NCI-H524 (cell line): ENCODE measurements at regions not wholly inside any gene's neighbourhood (a gene's known extent, or its start where the extent isn't known, plus 50 kb on each side); places are given as distances from the start of the nearest gene placed in this dataset.
"Not testable (repeated sequence)": the region's sequence is repeated elsewhere in the genome, so short reads cannot be mapped to it uniquely, and the experiment has no call there.

Experiments
- DNase-seq, 2 experiments: peaks; one replicate each; lab custom pipeline; 2025; lab: John Stamatoyannopoulos, UW

DNA sequence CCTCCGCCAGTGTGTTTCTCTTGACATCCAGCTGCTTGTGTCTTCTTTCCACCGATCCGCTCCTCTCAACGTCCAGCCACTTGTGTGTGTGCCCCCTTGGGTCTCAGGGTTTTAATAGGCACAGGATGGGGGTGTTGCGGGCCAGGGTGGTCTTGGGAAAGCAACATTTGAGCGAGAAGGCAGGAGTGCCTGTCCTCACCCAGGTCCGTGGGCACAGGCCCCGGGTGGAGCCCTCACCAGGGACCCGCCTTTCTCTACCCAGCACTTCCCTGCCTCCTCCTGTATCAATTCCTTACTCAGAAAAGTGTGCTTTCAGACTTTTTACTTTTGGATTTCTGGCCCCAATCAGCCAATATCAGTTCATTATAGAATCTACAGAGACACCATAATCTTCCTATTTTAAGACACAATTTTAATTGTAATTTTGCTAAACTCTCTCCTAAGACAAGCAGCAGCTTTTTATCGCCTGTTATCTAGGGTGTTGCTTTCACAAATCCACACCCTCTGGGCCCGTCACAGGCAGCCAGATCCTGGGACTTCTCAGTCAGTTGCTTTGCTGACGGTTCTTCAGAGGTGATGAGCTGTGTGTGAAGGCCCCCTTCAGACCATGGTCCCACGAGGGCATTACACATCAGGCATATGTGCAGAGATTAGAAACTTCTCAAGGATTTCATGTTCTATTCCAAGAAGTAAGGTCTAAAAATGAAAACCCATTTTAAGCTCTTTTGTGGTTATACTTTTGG is 96.0 kb upstream of the FHL2 start:
- no peak for DNase-seq

DNA sequence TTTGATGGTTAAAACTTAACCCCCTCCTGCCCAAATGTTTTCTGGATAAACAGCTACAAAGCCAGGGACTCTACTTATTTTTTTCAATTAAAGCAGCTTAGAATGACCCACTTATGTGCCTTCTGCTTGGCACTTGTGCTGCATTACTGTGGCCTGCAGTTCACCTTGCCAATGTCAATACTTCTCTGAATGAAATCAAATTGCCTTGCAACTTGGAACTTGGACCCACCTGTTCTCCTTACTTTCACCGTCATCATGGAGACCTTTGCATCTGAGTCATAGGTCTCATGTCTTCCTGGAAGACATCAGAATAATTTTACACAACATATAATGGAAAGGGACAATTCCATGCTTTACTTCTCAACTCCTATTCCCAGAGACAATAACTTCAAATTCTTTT is 92.1 kb upstream of the FHL2 start:
- DNase-seq = no peak

DNA sequence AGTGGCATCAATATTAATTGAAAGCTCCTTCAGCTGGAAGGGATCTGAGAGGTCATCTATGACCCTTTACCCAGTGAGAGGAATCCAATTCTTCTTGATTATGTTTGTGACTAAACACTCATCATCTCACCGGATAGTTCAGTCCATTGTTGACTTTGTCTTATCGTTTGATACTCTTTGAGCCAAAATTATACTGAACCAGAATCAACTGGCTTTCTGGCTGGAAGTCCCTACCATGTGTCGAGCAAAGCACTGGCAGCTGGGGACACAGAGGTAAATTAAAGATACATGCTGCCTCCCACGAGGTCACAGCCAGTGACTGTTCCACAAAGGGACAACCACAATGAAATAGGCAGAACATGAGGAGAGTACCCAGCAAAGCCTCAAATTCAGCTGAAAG is 91.4 kb upstream of the FHL2 start:
- no peak for DNase-seq

DNA sequence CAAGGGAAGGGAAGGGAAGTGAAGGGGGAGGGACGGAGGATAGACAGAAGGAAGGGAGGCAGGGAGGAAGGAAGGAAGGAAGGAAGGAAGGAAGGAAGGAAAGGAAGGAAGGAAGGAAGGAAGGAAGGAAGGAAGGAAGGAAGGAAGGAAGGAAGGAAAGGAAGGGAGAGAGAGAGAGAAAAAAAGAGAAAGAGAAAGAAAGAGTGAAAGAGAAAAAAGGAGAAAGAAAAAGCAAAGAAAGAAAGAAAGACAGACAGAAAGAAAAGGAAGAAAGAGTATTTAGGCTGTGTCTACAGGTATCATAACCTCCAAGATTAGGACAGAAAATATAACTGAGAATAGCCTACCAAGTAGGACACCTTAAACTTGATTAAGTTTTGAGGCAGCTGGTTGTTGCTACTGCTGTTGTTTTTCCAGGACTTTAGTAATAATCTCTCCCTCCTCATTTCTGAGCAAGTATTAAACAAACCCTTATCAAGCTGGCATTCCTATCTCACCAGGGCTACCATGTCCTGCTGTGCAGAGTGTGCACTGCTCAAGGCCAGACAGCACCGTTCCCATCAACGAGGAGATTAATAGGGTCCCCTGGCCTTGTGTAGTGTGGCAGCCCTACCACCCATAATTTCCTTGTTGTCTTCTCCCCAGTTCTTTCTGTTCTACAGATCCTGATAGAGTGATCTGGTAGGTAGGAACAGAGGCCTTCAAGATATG is 90.5 kb upstream of the FHL2 start:
- no peak for DNase-seq

DNA sequence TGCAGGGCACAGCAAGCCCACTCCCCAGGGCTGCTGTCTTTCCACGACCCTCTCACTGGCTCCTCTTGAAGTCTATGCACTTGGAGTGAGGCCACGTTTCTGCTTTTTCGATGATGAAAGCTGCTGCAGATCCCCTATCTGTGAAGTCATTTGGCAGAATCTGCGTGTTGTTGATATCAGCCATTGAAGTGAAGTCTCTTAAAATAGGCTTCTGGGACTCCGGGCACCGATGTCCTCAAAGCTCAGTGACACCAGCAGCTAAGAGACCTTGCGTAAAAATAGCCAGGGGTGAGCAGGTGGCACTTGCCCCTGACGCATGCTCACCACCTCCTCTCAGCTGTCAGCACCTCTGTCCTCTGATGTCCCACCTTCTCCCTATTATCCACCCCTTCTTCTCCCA is 89.4 kb upstream of the FHL2 start:
- DNase-seq = no peak

DNA sequence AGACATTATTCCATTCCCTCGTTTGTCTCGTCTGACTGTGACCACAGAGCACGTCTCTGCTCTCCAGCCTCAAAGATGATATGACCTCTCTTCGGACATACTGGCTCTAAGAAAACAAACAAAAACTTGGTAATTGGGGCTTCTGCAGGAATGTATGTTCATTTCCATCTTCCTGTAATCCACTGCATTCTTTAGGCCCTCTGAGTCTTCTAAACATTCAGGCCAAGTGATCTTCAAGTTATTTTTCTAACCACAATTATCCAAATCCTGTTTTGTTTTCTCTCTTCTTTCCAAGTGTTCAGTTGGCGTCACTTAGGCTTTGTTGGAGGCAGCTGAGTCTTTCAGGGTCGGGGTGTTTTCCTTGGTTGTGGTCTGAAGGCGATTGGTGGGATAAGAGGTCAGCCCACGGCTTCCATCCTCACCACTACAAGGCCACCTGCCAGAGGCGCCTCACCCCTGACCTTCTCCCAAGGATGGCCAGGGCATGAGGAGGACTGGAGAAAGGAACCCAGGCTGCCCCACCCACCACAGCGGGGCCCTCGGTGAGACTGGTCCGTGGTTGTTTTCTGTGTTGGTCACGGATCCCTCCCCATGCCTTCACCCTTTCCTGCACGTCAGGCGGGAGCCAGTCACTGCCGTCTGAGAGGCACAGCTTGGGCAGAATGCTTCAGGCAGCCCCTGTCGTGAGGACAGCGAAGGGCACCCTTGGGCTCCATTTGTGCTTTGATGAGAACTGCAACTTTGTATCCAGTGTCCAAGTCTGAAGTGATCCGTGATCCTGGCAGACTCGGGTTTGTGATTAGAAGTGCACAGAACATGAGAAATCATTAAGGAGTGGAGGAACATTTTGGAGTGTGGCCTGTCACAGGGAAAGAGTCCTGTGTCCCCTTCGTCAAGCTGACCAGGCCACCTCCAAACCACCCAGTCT is 88.6 kb upstream of the FHL2 start:
- no peak for DNase-seq

DNA sequence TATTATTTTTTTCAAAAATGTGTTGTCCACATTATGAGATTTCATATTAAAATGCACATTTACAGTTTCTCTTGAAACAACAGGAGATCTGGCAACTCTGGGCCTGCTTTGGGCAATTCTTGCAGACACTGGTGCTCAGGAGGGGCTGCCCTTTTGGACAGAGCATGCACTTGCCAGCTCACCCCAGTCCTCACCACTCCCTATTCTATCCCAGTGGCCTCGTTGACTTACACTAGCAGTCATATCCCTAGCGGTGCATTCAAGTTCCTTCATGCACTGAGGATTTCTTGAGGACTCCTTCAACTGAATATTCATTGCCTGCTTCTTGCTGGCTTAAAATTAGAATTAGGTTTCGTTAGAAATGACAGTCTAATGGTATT is 87.9 kb upstream of the FHL2 start:
- no peak for DNase-seq

DNA sequence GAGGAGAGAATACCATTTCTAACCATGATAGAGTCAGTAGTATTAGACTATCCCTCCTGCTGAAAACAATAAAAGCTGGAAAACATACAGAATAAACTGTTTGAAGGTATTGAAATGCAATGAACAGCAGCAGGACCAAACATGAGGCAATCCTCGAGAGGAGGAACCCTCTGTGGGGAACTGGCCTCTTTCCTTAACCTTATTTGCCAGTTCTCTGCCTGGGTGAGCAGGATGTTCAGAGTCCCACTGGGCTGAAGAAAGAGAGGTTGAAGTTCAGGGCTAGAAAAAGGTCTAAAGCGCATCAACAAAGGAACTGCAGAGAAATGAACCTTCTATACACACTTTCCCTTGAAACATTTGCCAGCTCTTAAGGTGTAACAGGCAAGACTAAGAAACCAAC is 79.8 kb upstream of the FHL2 start:
- no peak for DNase-seq

DNA sequence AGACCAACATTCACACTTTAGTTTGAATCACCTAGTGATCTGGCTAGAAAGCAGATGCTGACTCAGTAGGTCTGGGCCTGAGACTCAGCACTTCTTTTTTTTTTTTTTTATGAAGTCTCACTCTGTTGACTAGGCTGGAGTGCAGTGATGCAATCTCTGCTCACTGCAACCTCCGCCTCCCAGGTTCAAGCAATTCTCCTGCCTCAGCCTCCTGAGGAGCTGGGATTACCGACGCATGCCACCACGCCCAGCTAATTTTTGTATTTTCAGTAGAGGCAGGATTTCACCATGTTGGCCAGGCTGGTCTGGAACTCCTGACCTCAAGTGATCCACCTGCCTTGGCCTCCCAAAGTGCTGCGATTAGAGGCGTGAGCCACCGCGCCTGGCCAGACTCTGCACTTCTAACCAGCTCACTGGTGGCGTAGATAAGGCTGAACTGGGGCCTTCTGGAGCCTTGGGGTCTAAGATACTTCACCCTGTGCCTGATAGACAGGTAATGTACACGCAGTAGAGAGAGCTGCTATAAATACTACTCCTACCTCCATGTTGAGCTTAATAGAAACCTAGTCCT is 78.3 kb upstream of the FHL2 start:
- not testable (repeated sequence) for DNase-seq

DNA sequence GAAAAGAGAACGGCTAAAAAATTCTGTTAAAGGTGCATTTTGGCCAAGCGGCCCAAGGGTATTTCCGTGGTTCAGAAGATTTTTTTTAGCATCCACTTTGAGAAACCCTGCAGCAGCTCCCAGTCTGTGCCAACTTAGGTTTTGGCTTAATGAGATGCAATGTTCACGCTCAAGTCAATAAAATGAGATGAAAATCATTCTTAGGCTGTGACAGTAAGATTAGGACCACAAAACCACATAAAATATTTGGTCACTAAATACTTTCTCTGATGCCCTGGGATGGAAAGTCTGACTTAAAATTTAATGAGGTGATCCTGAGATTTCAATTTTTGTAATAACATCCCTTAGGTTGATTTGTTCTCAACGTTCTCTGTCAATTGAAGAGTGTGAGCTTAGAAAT is 74.2 kb upstream of the FHL2 start:
- DNase-seq = no peak

DNA sequence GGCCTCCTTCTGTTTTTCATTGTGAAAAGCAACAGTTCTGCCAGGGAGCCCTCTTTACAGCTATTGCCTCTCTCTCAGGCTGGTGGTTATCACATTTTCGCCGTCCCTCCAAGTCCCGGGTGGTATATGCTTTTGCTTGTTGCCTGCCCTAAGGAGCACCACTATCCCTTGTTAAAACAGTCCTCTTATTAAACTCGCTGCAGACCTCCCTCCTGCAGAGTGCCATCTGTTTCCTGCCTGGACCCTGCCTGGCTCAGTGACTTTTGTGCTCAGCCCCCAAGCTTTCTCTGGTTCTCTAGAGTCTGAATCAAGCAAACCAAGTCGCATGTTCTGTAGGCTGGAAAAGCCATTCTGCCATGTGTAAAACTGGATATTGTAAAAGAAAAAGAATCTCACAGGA is 72.1 kb upstream of the FHL2 start:
- peak; percentile 60 to 78 for DNase-seq

DNA sequence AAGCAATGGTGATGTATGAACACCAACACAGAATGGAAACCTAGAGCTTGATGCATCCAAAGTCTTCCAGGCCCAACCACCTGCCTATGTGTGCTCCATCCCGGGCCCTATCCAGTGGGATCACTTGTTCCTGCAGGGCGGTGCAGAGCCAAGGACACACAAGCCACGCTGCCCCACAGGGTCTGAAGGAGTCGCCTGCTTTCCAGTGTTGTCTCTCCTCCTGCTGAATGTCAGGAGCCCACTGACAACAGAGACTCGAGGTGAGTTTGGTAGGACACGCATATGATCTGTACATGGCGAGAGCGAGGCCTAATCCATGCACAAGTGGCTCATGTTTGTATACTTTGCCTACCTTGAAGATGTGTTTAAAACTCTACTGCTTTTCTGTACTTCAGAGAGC is 70.9 kb upstream of the FHL2 start:
- no peak for DNase-seq

DNA sequence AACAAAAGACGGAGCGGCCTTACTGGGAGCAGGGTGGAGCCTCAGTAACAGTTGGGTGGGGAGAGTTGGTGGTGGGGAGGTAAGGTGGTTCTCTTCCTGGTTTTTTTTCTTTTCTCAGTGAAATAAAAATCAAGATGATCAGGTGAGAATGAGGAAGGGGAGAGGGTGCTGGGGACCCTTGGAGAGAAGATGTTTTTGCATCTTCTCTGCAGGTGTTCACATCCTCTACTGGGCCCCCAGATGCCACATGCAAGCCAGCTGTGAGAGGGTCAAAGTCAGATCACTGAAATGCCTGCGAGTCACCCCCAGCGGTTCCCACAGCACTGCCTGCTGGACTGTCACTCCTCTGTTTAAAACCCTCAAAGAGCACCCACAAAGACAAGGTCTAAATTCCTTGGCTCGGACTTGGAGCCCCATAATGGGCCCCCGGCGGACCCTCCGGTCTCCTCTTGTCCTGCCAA is 69.8 kb upstream of the FHL2 start:
- no peak for DNase-seq

DNA sequence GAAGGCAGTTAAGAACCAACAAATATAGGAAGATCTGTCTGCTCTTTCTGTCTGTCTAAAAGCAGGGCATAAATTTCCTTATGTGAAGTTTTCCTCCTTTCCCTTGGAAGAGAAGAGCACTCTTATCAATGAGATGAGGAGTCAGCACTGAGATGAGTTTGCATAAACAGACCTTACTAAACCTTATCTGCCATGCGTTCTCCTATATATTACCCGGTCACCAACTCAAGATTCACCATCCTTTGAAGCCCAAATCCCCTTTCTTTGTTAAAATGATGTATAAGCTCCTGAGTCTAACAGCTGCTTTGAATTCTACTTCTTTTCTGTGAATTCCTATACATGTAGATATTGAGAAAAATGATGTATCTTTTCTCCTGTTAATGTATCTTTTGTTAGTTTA is 65.5 kb upstream of the FHL2 start:
- DNase-seq = no peak

DNA sequence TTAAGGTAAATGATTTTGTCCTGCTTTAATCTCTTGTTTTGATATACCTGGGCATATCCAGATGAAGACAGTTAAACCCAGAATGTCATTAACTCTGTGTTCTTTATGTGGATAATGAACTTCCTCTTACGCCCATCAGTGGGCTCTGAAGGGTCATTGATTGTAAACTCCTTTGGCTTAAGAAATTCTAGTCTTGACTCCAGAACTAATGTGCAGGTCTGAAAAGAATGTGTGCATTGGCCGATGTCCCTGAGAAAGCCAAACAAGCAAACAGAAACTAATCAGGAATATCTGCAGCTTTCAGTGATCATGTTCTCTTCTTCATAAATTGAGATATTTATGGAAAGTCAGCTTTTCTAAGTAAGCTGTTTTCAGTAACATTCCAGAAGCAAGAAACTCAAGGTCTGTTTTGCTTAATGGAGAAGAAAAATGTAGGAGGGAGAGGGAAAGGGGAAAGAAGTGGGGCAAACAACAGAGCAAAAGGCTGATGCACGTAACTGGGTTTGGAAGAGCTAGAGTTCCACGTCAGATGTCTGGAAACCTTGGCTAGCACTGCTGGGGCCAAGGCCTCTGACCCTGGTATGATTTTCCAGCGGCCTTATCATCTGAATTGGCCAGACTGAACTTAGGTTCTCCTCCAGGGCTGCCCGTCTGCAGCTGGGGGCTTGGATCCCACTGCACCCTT is 61.3 kb upstream of the FHL2 start:
- DNase-seq = no peak

DNA sequence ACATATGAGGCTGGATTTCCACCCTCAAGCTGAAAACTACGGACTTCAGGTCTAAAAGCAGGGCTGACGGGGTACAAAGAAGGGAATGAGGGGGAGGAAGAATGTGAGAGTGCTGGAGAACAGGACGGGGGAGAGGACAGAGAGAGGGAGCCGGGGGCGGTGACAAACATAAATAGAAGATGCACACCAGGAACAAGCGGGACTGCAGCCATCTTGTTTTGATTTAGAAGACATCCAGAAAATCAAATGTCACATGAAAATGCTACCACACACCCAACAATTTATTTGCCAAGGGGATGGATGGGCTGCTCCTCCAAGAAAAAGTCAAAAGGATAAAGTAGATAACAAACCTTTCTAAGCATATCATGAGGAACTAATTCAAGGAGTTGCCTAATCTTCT is 59.2 kb upstream of the FHL2 start:
- DNase-seq = no peak

DNA sequence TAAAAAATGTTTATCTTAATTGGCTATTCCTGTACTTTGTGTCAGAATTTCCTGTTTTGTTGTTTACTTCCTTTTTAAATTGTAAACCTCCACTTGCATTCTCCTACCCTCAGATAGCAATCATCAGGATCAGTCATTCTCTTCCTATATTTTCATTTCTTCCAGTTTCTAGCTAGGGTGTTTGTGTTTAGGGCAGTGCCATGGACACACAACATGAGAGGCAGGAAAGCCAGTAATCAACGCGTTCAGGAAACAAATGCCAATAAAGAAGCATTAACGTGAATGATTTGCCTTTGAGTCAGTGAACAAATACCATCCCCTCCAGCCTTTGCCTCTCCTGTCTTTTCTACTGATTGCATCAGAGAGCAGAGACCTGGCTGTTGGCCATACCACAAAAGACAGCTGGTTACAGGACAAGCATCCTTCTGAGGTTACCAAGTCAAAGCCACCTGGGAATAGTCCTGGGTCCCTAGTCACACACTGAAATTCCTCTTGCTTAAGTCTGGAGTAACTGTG is 56.7 kb upstream of the FHL2 start:
- peak in 1 of 2 experiments; percentile 10 for DNase-seq

DNA sequence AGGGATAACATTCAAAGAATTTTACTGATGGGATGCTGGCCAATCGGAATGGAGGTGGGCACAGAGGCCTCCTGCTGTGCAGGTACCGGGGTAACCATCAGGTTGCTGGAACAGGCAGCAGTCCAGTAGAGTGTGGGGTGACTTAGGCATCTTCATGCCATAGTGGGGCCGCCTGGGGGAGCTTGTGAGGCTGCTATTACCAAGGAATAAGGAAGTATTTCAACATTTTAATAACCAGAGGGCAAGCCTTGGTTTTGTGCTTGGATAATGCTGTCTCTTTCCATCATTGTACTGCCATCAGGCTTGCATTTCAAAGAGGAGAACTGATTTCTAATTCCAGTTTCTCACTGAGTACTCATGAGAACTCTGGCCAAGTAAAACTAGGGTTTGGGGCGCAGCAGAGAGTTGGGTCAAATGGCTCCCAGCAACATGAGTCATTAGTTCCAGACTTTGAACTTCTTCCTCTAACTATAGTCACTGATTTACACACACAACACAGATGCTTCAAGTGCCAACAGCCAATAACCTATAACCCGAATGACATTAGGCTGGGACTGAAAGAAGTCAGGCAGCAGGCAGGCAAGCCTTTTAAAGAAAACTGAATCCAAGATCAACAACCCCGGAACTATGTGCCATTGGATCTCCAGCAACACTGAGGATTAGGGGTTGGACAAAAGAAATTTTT is 56.1 kb upstream of the FHL2 start:
- DNase-seq = no peak

DNA sequence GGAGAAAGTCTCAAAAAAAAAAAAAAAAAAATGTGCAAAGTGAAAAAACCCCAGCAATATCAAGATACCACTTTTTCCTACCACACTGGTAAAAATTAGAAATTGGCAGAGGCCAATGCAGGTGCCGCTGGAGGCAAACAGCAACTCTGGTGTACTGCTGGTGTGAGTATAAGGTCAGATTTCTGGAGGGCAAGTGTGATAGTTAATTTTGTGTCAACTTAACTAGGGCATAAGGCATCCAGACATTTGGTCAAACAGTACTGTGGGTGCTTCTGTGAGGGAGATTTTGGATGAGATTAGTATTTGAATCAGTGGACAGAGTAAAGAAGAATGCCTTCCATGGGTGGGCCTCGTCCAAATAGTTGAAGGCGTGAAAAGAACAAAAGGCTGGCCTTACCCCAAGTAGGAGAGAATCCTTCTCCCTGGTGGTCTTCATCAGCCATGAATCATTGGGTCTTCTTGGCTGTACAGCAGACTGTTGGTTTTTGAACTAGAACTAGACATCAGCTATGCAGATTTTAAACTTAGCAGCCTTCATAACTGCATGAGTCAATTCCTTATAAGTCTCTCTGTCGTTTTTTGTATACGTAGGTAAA is 52.8 kb upstream of the FHL2 start:
- no peak for DNase-seq

DNA sequence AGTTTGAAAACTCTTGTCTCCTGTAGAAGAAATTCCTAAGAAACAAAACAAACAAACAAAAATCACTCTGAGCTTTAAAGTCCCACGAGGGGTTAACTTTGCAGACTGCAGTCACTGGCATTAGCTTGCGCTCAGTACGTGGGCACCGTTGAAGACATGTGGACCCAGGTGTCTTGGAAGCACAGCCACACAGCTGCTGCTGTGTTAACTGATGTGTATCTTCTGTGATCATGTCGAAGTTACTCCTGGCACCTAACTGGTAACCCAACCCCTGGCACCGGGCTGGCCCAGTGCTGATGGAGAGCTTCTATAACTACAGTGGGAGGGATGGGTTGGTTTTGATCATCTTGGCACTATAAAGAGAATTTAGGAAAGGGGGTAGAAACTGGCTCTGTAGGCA is 51.6 kb upstream of the FHL2 start:
- DNase-seq = no peak

DNA sequence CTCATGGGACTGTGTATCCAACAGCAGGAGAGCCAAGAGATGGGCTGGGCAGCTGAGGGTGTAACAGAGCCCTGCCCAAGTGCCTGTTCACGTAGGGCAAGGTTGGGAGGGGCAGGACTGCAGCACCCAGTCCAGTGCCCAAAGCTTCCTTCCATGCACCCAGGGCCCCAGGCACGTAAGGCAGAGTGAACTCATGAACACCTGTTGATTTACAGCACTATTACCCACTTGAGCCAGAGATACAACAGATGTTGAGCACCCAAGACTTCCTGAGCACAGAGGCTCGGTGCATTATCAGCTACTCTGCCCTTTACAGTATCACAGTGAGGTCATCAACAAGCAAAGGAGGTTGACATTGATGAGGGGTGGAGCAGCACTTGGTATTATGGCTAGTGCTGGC is 50.2 kb upstream of the FHL2 start:
- DNase-seq = peak; percentile 15 to 67
